Keratinocyte (primary cell): ENCODE measurements at regions not wholly inside any gene's neighbourhood (a gene's known extent, or its start where the extent isn't known, plus 50 kb on each side); places are given as distances from the start of the nearest gene placed in this dataset.

Experiments used
- DNase-seq: peaks from one replicate; pipeline ENCODE4 v3.0.0-alpha.2; 2011; ENCODE audit warnings: low read depth, missing footprints, low spot score
- FAIRE-seq: peaks from 2 replicates; lab custom pipeline; 2011; peaks lifted over from hg19 to GRCh38; lab: Jason Lieb, UNC
- H2AFZ ChIP-seq: 2 replicates; pipeline ENCODE4 v1.6.0; 2012; ENCODE audit warnings: low read length, control low read depth, inconsistent platforms; ENCODE audit not compliant: control insufficient read depth
- H3K27ac ChIP-seq: 2 replicates; pipeline ENCODE4 v1.5.1; 2011; ENCODE audit warnings: low read length; ENCODE audit not compliant: control insufficient read depth, insufficient read depth
- H3K27me3 ChIP-seq: 3 replicates; pipeline ENCODE4 v1.6.0; 2011; ENCODE audit warnings: low read length; ENCODE audit not compliant: control insufficient read depth, insufficient read depth; ENCODE audit errors: extremely low read depth
- H3K36me3 ChIP-seq, 2 experiments: 2 replicates in 1 of 2; 3 replicates in 1 of 2; pipeline ENCODE4 v1.5.1; 2011; ENCODE audit warnings: low read length in 2 of 2, mild to moderate bottlenecking in 1 of 2; ENCODE audit not compliant: control insufficient read depth in 2 of 2, insufficient read depth in 2 of 2; ENCODE audit errors: extremely low read depth in 1 of 2
- H3K4me1 ChIP-seq: 3 replicates; pipeline ENCODE4 v1.5.1; 2011; ENCODE audit warnings: low read length; ENCODE audit not compliant: control insufficient read depth, insufficient read depth; ENCODE audit errors: extremely low read depth
- H3K4me2 ChIP-seq: 3 replicates; pipeline ENCODE4 v1.6.0; 2011; ENCODE audit warnings: low read depth, low read length; ENCODE audit not compliant: control insufficient read depth, insufficient read depth; ENCODE audit errors: extremely low read depth
- H3K4me3 ChIP-seq, 3 experiments: fragments of 200-600 bp in 1 of 3; sonication (generic) in 1 of 3; 2 replicates in 2 of 3; 3 replicates in 1 of 3; pipeline ENCODE4 v1.5.1; 2011 to 2016; ENCODE audit warnings: low read length in 3 of 3, mild to moderate bottlenecking in 3 of 3, control low read depth in 2 of 3, inconsistent platforms in 1 of 3, low read depth in 1 of 3, mixed read lengths in 1 of 3, mixed run types in 1 of 3, moderate library complexity in 1 of 3; ENCODE audit not compliant: control insufficient read depth in 2 of 3, insufficient read depth in 2 of 3; ENCODE audit errors: extremely low read depth in 1 of 3
- H3K79me2 ChIP-seq: 2 replicates; pipeline ENCODE4 v1.6.0; 2012; ENCODE audit warnings: low read length; ENCODE audit not compliant: control insufficient read depth, insufficient read depth
- H3K9ac ChIP-seq: 3 replicates; pipeline ENCODE4 v1.6.0; 2011; ENCODE audit warnings: low read length; ENCODE audit not compliant: control insufficient read depth, insufficient read depth; ENCODE audit errors: extremely low read depth
- H3K9me1 ChIP-seq: 3 replicates; pipeline ENCODE4 v1.6.0; 2011; ENCODE audit warnings: low read length; ENCODE audit not compliant: control insufficient read depth, insufficient read depth; ENCODE audit errors: extremely low read depth
- H3K9me3 ChIP-seq: 2 replicates; pipeline ENCODE4 v1.5.1; 2012; ENCODE audit warnings: low read depth, low read length; ENCODE audit not compliant: control insufficient read depth
- H4K20me1 ChIP-seq: 3 replicates; pipeline ENCODE4 v1.6.0; 2011; ENCODE audit warnings: low read length; ENCODE audit not compliant: control insufficient read depth, insufficient read depth; ENCODE audit errors: extremely low read depth
- CTCF ChIP-seq, 3 experiments: IDR thresholded peaks in 1 of 3; conservative IDR thresholded peaks in 1 of 3; optimal IDR thresholded peaks in 1 of 3; 2 replicates in 2 of 3; 3 replicates in 1 of 3; pipeline versions ENCODE3 to v1.5.1; 2011; ENCODE audit warnings: low read length in 3 of 3, mild to moderate bottlenecking in 3 of 3, moderate library complexity in 2 of 3, control low read depth in 1 of 3, inconsistent platforms in 1 of 3; ENCODE audit not compliant: insufficient read depth in 2 of 3; ENCODE audit errors: extremely low read depth in 1 of 3
- EZH2 ChIP-seq: IDR thresholded peaks from one replicate; pipeline ENCODE4 v1.6.1; 2012; ENCODE audit warnings: inconsistent platforms, mild to moderate bottlenecking, low read length, moderate library complexity
- dilution Hi-C: fragments of 300-500 bp; cut with MboI; formaldehyde crosslinking; loops from one replicate; pipeline ENCODE4 v1.7.0; 2020; ENCODE audit warnings: low sequenced_read_pairs; ENCODE audit not compliant: extremely low pct_ligation_motif_present

GRCh38 chr5:97820138-97820537 lies 637.1 kb upstream of the RIOK2 start:
- no peaks in the 10 kb centered on the region for H3K79me2 ChIP-seq
- dilution Hi-C loops: no loop called here
- no peaks in the 10 kb centered on the region for H3K27me3 ChIP-seq
- DNase-seq: no peak
- no peaks in the 10 kb centered on the region for H3K9me3 ChIP-seq
- no peaks in the 10 kb centered on the region for H4K20me1 ChIP-seq
- no peak for FAIRE-seq
- no peak overlapping the region for H3K27ac ChIP-seq
- no peak overlapping the region for H3K4me3 ChIP-seq
- no peaks in the 10 kb centered on the region for H3K36me3 ChIP-seq
- no peaks in the 10 kb centered on the region for H3K9me1 ChIP-seq
- TF ChIP-seq EZH2: no peak
- TF ChIP-seq CTCF (optimal IDR thresholded peaks at IDR 0.05 in 1 of 3, IDR thresholded peaks at IDR 0.05 in 1 of 3, conservative IDR thresholded peaks at IDR 0.05 in 1 of 3; ENCODE audit: extremely low read depth in 1 of 3, insufficient read depth in 2 of 3, low read length in 3 of 3): no peak
- H3K9ac ChIP-seq: no peak overlapping the region
- no peak overlapping the region for H3K4me2 ChIP-seq
- H2AFZ ChIP-seq: no peak overlapping the region
- no peaks in the 10 kb centered on the region for H3K4me1 ChIP-seq

- H2AFZ ChIP-seq: no peak overlapping the region
- dilution Hi-C loops: no loop called here
- H3K27ac ChIP-seq: no peak overlapping the region
- no peaks in the 10 kb centered on the region for H4K20me1 ChIP-seq
- DNase-seq: no peak
- TF ChIP-seq EZH2 (no peak), CTCF (optimal IDR thresholded peaks at IDR 0.05 in 1 of 3, IDR thresholded peaks at IDR 0.05 in 1 of 3, conservative IDR thresholded peaks at IDR 0.05 in 1 of 3; ENCODE audit: extremely low read depth in 1 of 3, insufficient read depth in 2 of 3, low read length in 3 of 3) (no peak)
- H3K9me3 ChIP-seq: no peaks in the 10 kb centered on the region
- no peaks in the 10 kb centered on the region for H3K9me1 ChIP-seq
- no peaks in the 10 kb centered on the region for H3K27me3 ChIP-seq
- FAIRE-seq: no peak
- H3K9ac ChIP-seq: no peak overlapping the region
- no peak overlapping the region for H3K4me3 ChIP-seq
- H3K4me2 ChIP-seq: no peak overlapping the region
- no peaks in the 10 kb centered on the region for H3K36me3 ChIP-seq
- H3K79me2 ChIP-seq: no peaks in the 10 kb centered on the region
- H3K4me1 ChIP-seq: peaks cover 1% of the 10 kb centered on the region
Observed at GRCh38 chr5:97832645-97833296, 649.7 kb upstream of the RIOK2 start.
